GM23338 (cell line): ENCODE measurements at regions not wholly inside any gene's neighbourhood (a gene's known extent, or its start where the extent isn't known, plus 50 kb on each side); places are given as distances from the start of the nearest gene placed in this dataset.
A peak's percentile ranks its signal among the peaks of the same experiment; 100 is the strongest.

Experiments used
- ATAC-seq: fragments of 200-7000 bp; cut with Tn5 transposase; 3 replicates; pipeline ENCODE4 v1.9.1; 2020
- DNase-seq: peaks from one replicate; pipeline ENCODE4 v3.0.0-alpha.2; 2015; ENCODE audit warnings: low spot score
- H2AFZ ChIP-seq: fragments of 200-600 bp; sonication (generic); 2 replicates; pipeline ENCODE4 v1.8.0; 2016; ENCODE audit warnings: antibody characterized with exemption, mild to moderate bottlenecking, moderate library complexity
- H3F3A ChIP-seq: fragments of 200-600 bp; sonication (generic); replicated peaks from 2 replicates; pipeline ENCODE4 v1.8.0; 2017; ENCODE audit warnings: antibody characterized with exemption, mixed run types, low read depth
- H3K27ac ChIP-seq: fragments of 200-600 bp; sonication (generic); 2 replicates; pipeline ENCODE4 v1.6.1; 2016; ENCODE audit warnings: low read depth
- H3K27me3 ChIP-seq: fragments of 200-600 bp; sonication (generic); 2 replicates; pipeline ENCODE4 v1.8.0; 2016; ENCODE audit warnings: mild to moderate bottlenecking, mixed run types, moderate library complexity; ENCODE audit not compliant: insufficient read depth
- H3K36me3 ChIP-seq: fragments of 200-600 bp; sonication (generic); 2 replicates; pipeline ENCODE4 v1.8.0; 2016; ENCODE audit warnings: mild to moderate bottlenecking; ENCODE audit not compliant: insufficient read depth
- H3K4me1 ChIP-seq: fragments of 200-600 bp; sonication (generic); 2 replicates; pipeline ENCODE4 v1.8.0; 2016; ENCODE audit warnings: mild to moderate bottlenecking, moderate library complexity; ENCODE audit not compliant: insufficient read depth
- H3K4me2 ChIP-seq: fragments of 200-600 bp; sonication (generic); 2 replicates; pipeline ENCODE4 v1.7.1; 2017; ENCODE audit warnings: mixed run types
- H3K4me3 ChIP-seq: fragments of 200-600 bp; sonication (generic); 2 replicates; pipeline ENCODE4 v1.6.1; 2016; ENCODE audit warnings: mixed run types
- H3K79me2 ChIP-seq: fragments of 200-600 bp; sonication (generic); replicated peaks from 2 replicates; pipeline ENCODE4 v1.8.0; 2017; ENCODE audit warnings: mild to moderate bottlenecking; ENCODE audit not compliant: insufficient read depth
- H3K9me2 ChIP-seq: fragments of 200-600 bp; sonication (generic); 2 replicates; pipeline ENCODE4 v1.8.0; 2017; ENCODE audit not compliant: insufficient read depth
- H4K20me1 ChIP-seq: fragments of 200-600 bp; sonication (generic); replicated peaks from 2 replicates; pipeline ENCODE4 v1.8.0; 2017; ENCODE audit warnings: mild to moderate bottlenecking; ENCODE audit not compliant: insufficient read depth
- H3K27ac Mint-ChIP-seq: 2 replicates; pipeline ENCODE4 v1.8.0; 2020; ENCODE audit warnings: inconsistent platforms, mild to moderate bottlenecking, moderate library complexity, mixed read lengths
- H3K27me3 Mint-ChIP-seq: 3 replicates; pipeline ENCODE4 v1.8.0; 2022; ENCODE audit warnings: low read depth, mild to moderate bottlenecking, moderate library complexity, mixed read lengths, inconsistent platforms; ENCODE audit not compliant: insufficient read depth, poor library complexity
- H3K36me3 Mint-ChIP-seq: 3 replicates; pipeline ENCODE4 v1.8.0; 2021; ENCODE audit warnings: low read depth, mild to moderate bottlenecking, inconsistent platforms, moderate library complexity, mixed read lengths
- H3K4me1 Mint-ChIP-seq: 3 replicates; pipeline ENCODE4 v1.8.0; 2020; ENCODE audit warnings: mild to moderate bottlenecking, inconsistent platforms, mixed read lengths
- H3K4me3 Mint-ChIP-seq: 3 replicates; pipeline ENCODE4 v1.8.0; 2021; ENCODE audit warnings: moderate library complexity, mild to moderate bottlenecking, inconsistent platforms, mixed read lengths
- H3K9me3 Mint-ChIP-seq: 3 replicates; pipeline ENCODE4 v1.8.0; 2020; ENCODE audit warnings: moderate library complexity, mild to moderate bottlenecking, inconsistent platforms, mixed read lengths
- ZNF331 ChIP-seq: fragments of 250-450 bp; sonication (Bioruptor Pico); IDR thresholded peaks from 2 replicates; pipeline ENCODE4 v1.5.0; 2020; ENCODE audit warnings: low read depth, mild to moderate bottlenecking, moderate library complexity
- ZNF462 ChIP-seq: fragments of 250-450 bp; sonication (Bioruptor Pico); IDR thresholded peaks from 2 replicates; pipeline ENCODE4 v1.5.0; 2020; ENCODE audit warnings: mild to moderate bottlenecking, moderate library complexity
- TF ChIP-seq, protein P1 (sequence below): IDR thresholded peaks from one replicate; pipeline ENCODE4 v1.6.1; 2018; ENCODE audit warnings: antibody characterized with exemption; ENCODE audit not compliant: unreplicated experiment

DNA sequence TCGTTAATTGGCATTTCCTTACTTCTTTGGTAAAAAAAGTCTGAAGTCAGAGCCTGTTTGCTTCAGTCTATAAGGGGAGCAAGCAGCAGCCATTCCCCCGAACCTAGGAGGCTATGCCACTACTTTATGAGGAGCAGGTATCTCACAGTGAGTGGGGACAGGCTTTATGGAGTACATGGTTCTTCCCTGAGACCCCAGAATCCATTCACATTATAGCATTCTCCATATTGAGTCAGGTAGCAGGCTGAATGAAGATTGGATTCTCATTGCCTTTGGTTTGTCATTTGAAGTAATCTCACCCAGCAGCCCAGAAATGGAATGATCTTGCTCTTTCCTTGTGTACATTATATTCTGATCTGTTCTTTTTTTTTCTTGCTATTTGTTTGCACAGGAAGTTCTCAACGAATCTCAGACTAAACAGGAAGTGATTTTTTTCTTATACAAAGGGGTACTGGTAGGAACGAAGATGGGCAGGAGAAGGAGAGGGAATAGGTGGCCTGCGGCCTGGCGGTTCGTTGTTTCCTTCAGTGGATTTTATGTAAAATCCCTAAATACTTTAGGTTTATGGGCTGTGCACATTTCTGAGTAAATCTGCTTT lies 74.4 kb downstream of the ARHGAP35 start (continued):
- no peak for TF ChIP-seq ZNF462

DNA sequence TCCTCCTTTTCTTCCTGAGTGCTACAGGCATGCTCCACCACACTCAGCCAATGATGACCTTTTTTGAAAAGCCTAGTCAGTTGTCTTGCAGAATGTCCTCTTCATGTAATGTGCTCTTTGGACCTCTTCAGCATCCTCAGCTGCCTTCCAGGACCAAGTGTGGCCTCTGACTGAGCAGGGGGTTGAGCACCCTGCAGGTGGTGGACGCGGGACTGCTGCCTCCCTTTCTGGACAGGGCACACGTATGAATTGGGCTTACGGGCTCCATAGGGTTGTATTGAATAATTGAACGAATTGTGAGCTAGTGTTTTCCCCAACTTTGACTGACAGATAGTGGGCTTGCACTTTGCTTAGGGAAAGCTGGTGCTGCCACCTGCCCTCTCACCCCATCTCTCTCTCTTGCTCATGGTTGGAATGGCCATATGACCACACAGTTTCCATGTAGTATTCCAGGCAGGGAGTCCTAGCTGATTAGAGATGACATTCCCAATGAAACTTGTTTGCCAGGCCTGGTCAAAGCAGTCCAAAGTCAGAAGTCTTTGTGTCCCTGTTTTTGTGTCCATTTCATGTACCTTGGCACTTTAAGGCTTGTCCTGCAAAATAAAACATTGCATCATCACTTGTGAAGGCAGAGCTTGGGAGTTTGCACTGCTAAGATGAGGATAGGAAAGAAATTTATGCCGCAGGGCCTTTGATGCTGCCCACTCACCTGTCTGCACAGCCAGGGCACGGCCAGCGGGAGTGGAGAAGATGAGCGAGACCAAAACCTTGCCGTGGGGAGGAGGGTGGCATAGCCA lies 76.3 kb upstream of the NPAS1 start:
- H3K4me1 ChIP-seq, result peaks cover 20% of the 10 kb centered on the region
- no peak for TF ChIP-seq ZNF331 (CRISPR knock-in tag)
- TF ChIP-seq, protein P1, sequence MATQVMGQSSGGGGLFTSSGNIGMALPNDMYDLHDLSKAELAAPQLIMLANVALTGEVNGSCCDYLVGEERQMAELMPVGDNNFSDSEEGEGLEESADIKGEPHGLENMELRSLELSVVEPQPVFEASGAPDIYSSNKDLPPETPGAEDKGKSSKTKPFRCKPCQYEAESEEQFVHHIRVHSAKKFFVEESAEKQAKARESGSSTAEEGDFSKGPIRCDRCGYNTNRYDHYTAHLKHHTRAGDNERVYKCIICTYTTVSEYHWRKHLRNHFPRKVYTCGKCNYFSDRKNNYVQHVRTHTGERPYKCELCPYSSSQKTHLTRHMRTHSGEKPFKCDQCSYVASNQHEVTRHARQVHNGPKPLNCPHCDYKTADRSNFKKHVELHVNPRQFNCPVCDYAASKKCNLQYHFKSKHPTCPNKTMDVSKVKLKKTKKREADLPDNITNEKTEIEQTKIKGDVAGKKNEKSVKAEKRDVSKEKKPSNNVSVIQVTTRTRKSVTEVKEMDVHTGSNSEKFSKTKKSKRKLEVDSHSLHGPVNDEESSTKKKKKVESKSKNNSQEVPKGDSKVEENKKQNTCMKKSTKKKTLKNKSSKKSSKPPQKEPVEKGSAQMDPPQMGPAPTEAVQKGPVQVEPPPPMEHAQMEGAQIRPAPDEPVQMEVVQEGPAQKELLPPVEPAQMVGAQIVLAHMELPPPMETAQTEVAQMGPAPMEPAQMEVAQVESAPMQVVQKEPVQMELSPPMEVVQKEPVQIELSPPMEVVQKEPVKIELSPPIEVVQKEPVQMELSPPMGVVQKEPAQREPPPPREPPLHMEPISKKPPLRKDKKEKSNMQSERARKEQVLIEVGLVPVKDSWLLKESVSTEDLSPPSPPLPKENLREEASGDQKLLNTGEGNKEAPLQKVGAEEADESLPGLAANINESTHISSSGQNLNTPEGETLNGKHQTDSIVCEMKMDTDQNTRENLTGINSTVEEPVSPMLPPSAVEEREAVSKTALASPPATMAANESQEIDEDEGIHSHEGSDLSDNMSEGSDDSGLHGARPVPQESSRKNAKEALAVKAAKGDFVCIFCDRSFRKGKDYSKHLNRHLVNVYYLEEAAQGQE, result no peak
- Mint-ChIP-seq H3K27ac (no peak overlapping the region), H3K36me3 (peaks cover 40% of the 10 kb centered on the region), H3K4me1 (peaks cover 20% of the 10 kb centered on the region), H3K27me3 (peaks cover 3% of the 10 kb centered on the region), H3K4me3 (no peak overlapping the region), H3K9me3 (no peaks in the 10 kb centered on the region; the same call in 2 of the 3 replicates)
- no peaks in the 10 kb centered on the region for H3K9me2 ChIP-seq
- H2AFZ ChIP-seq, result no peak overlapping the region
- H4K20me1 ChIP-seq, result peaks cover 18% of the 10 kb centered on the region
- ATAC-seq (no peak), DNase-seq (no peak)
- peak overlapping the region; percentile 79; the same call in 1 of the 2 replicates for H3K27ac ChIP-seq
- H3K79me2 ChIP-seq, result peaks cover 27% of the 10 kb centered on the region
- 0 out of 2 replicates have a peak, but pooled peaks cover 9% of the 10 kb centered on the region for H3F3A ChIP-seq
- H3K27me3 ChIP-seq, result no peaks in the 10 kb centered on the region
- H3K4me2 ChIP-seq, result no peak overlapping the region
- peaks cover 9% of the 10 kb centered on the region for H3K36me3 ChIP-seq
- H3K4me3 ChIP-seq, result no peak overlapping the region
